DND-41 (cell line): ENCODE measurements at regions not wholly inside any gene's neighbourhood (a gene's known extent, or its start where the extent isn't known, plus 50 kb on each side); places are given as distances from the start of the nearest gene placed in this dataset.

Source experiments
- CTCF ChIP-seq: IDR thresholded peaks from 2 replicates; pipeline ENCODE4 v1.5.1; 2012; ENCODE audit warnings: borderline replicate concordance, low read length, moderate library complexity, mild to moderate bottlenecking; ENCODE audit not compliant: poor library complexity, severe bottlenecking; ENCODE audit errors: extremely low read depth
- EZH2 ChIP-seq: IDR thresholded peaks from 3 replicates; pipeline ENCODE4 v1.6.1; 2012; ENCODE audit warnings: borderline replicate concordance, low read depth, mild to moderate bottlenecking, moderate library complexity, low read length, inconsistent platforms; ENCODE audit not compliant: severe bottlenecking

- TF ChIP-seq EZH2, result no peak
- TF ChIP-seq CTCF, result no peak
Observed at GRCh38 chr16:62392698-62393097, 356.5 kb upstream of the CDH8 start.
